Neuronal stem cell (in vitro differentiated cells): ENCODE measurements at regions not wholly inside any gene's neighbourhood (a gene's known extent, or its start where the extent isn't known, plus 50 kb on each side); places are given as distances from the start of the nearest gene placed in this dataset.

Source experiments
- DNase-seq: peaks from one replicate; pipeline ENCODE4 v3.0.0-alpha.2; 2013; ENCODE audit warnings: low spot score
- H2AFZ ChIP-seq: one replicate; pipeline ENCODE4 v1.6.1; 2013; ENCODE audit warnings: mild to moderate bottlenecking, low read length, inconsistent platforms
- H2AK5ac ChIP-seq: 2 replicates; pipeline ENCODE4 v1.6.1; 2013; ENCODE audit warnings: low read depth, mild to moderate bottlenecking, inconsistent platforms, low read length, moderate library complexity, mixed read lengths
- H2BK120ac ChIP-seq: 2 replicates; pipeline ENCODE4 v1.6.1; 2013; ENCODE audit warnings: low read depth, mild to moderate bottlenecking, inconsistent platforms, low read length, moderate library complexity, mixed read lengths
- H2BK12ac ChIP-seq: one replicate; pipeline ENCODE4 v1.6.1; 2013; ENCODE audit warnings: low read length, inconsistent platforms
- H2BK15ac ChIP-seq: 2 replicates; pipeline ENCODE4 v1.6.1; 2013; ENCODE audit warnings: mild to moderate bottlenecking, low read length, inconsistent platforms, mixed read lengths
- H2BK5ac ChIP-seq: one replicate; pipeline ENCODE4 v1.6.1; 2013; ENCODE audit warnings: inconsistent platforms, mild to moderate bottlenecking, low read length, moderate library complexity
- H3K14ac ChIP-seq: one replicate; pipeline ENCODE4 v1.6.1; 2013; ENCODE audit warnings: low read length, inconsistent platforms
- H3K18ac ChIP-seq: 2 replicates; pipeline ENCODE4 v1.6.1; 2013; ENCODE audit warnings: low read length, inconsistent platforms
- H3K23ac ChIP-seq: 2 replicates; pipeline ENCODE4 v1.6.1; 2013; ENCODE audit warnings: low read depth, mild to moderate bottlenecking, mixed read lengths, low read length, inconsistent platforms; ENCODE audit not compliant: poor library complexity
- H3K27ac ChIP-seq: replicated peaks from 3 replicates; pipeline ENCODE4 v1.5.1; 2013; ENCODE audit warnings: low read length, inconsistent platforms
- H3K27me3 ChIP-seq, 3 experiments: 2 replicates each; pipeline ENCODE4 v1.6.1; 2013; ENCODE audit warnings: low read length in 3 of 3, mild to moderate bottlenecking in 2 of 3, inconsistent platforms in 1 of 3, low read depth in 1 of 3, mixed read lengths in 1 of 3, moderate library complexity in 1 of 3; ENCODE audit not compliant: control insufficient read depth in 3 of 3, insufficient read depth in 3 of 3
- H3K36me3 ChIP-seq, 2 donors: replicated peaks in 1 of 2; 2 replicates each; pipeline ENCODE4 v1.6.1; 2013; ENCODE audit warnings: low read length in 2 of 2; ENCODE audit not compliant: control insufficient read depth in 2 of 2, insufficient read depth in 2 of 2
- H3K4ac ChIP-seq: 2 replicates; pipeline ENCODE4 v1.6.1; 2013; ENCODE audit warnings: inconsistent platforms, mild to moderate bottlenecking, low read length, moderate library complexity
- H3K4me1 ChIP-seq, 2 donors: 1 replicate in 1 of 2; 2 replicates in 1 of 2; pipeline ENCODE4 v1.6.1; 2013; ENCODE audit warnings: low read length in 2 of 2, low read depth in 1 of 2; ENCODE audit not compliant: control insufficient read depth in 2 of 2, insufficient read depth in 1 of 2
- H3K4me2 ChIP-seq: one replicate; pipeline ENCODE4 v1.6.1; 2013; ENCODE audit warnings: mild to moderate bottlenecking, low read length, inconsistent platforms; ENCODE audit not compliant: insufficient read depth, poor library complexity, severe bottlenecking
- H3K4me3 ChIP-seq, 2 donors: 2 replicates each; pipeline ENCODE4 v1.5.1; 2013; ENCODE audit warnings: low read length in 2 of 2, mild to moderate bottlenecking in 2 of 2, inconsistent platforms in 1 of 2, moderate library complexity in 1 of 2
- H3K79me1 ChIP-seq: one replicate; pipeline ENCODE4 v1.6.1; 2013; ENCODE audit warnings: low read depth, mild to moderate bottlenecking, inconsistent platforms, low read length, moderate library complexity
- H3K9ac ChIP-seq: one replicate; pipeline ENCODE4 v1.6.1; 2013; ENCODE audit warnings: mild to moderate bottlenecking, low read depth, low read length, inconsistent platforms; ENCODE audit not compliant: poor library complexity
- H3K9me3 ChIP-seq, 2 donors: replicated peaks in 1 of 2; 2 replicates each; pipeline versions ENCODE3 to v1.6.1; 2013; ENCODE audit warnings: low read length in 2 of 2, mild to moderate bottlenecking in 2 of 2, inconsistent platforms in 1 of 2, low read depth in 1 of 2, mixed read lengths in 1 of 2, moderate library complexity in 1 of 2; ENCODE audit not compliant: control insufficient read depth in 2 of 2, insufficient read depth in 1 of 2
- H4K8ac ChIP-seq: one replicate; pipeline ENCODE4 v1.6.1; 2013; ENCODE audit warnings: low read depth, mild to moderate bottlenecking, inconsistent platforms, low read length, moderate library complexity
- H4K91ac ChIP-seq: one replicate; pipeline ENCODE4 v1.6.1; 2013; ENCODE audit warnings: low read length, low read depth, mild to moderate bottlenecking, inconsistent platforms; ENCODE audit not compliant: poor library complexity
- WGBS, 2 donors: extraction: QIAGEN DNeasy Blood & Tissue Kit; methylation state at CpG; one replicate each; pipeline ENCODE4 v1.1.7; 2013; ENCODE audit warnings: missing lambda C conversion rate in 2 of 2, mixed read lengths in 1 of 2; ENCODE audit not compliant: insufficient read length in 2 of 2, insufficient replicate concordance in 1 of 2; ENCODE audit errors: extremely low coverage in 2 of 2; 5-methylcytosine and 5-hydroxymethylcytosine counted together

- Histone ChIP-seq H2BK12ac (peak overlapping the region; percentile 50), H3K36me3 (no peaks in the 10 kb centered on the region), H3K18ac (peak overlapping the region; percentile 44), H3K4ac (no peak overlapping the region), H3K4me1 (no peaks in the 10 kb centered on the region), H3K79me1 (no peaks in the 10 kb centered on the region), H2BK15ac (no peak overlapping the region), H2BK5ac (no peak overlapping the region), H2AK5ac (no peak overlapping the region), H2AFZ (no peak overlapping the region), H3K9ac (no peak overlapping the region), H2BK120ac (no peak overlapping the region), H3K27ac (no peak overlapping the region), H3K9me3 (no peaks in the 10 kb centered on the region), H3K4me3 (no peak overlapping the region), H3K14ac (no peak overlapping the region), H4K91ac (no peak overlapping the region), H4K8ac (no peak overlapping the region), H3K27me3 (peaks cover 0 to 7% (median 0%) of the 10 kb centered on the region in 3 experiments), H3K23ac (no peak overlapping the region), H3K4me2 (no peak overlapping the region)
- no CpG with 5 or more reads among the region's 7 CpGs for WGBS, 2 donors
- no peak for DNase-seq
Measured at GRCh38 chr2:121150126-121150525, 134.9 kb downstream of the TFCP2L1 start.

GRCh38 chr2:121150713-121151112 lies 134.3 kb downstream of the TFCP2L1 start:
- Histone ChIP-seq H4K91ac (no peak overlapping the region), H2BK5ac (no peak overlapping the region), H3K18ac (no peak overlapping the region), H4K8ac (no peak overlapping the region), H3K4me3 (no peak overlapping the region), H3K9ac (no peak overlapping the region), H3K27me3 (peaks cover 0 to 7% (median 0%) of the 10 kb centered on the region in 3 experiments), H2AFZ (no peak overlapping the region), H2BK15ac (no peak overlapping the region), H3K9me3 (no peaks in the 10 kb centered on the region), H3K23ac (no peak overlapping the region), H3K4me1 (no peaks in the 10 kb centered on the region), H3K36me3 (no peaks in the 10 kb centered on the region), H3K14ac (no peak overlapping the region), H2BK120ac (no peak overlapping the region), H3K4me2 (no peak overlapping the region), H2BK12ac (no peak overlapping the region), H3K79me1 (no peaks in the 10 kb centered on the region), H2AK5ac (no peak overlapping the region), H3K27ac (no peak overlapping the region), H3K4ac (no peak overlapping the region)
- no CpG with 5 or more reads among the region's 4 CpGs for WGBS, 2 donors
- no peak for DNase-seq

- Histone ChIP-seq H3K9ac (no peak overlapping the region), H3K14ac (no peak overlapping the region), H3K4me3 (no peak overlapping the region), H2BK15ac (no peak overlapping the region), H3K4me1 (no peaks in the 10 kb centered on the region), H2BK12ac (no peak overlapping the region), H3K4me2 (no peak overlapping the region), H4K8ac (no peak overlapping the region), H3K18ac (no peak overlapping the region), H3K36me3 (no peaks in the 10 kb centered on the region), H3K9me3 (peaks cover 0 to under 1% of the 10 kb centered on the region in 2 donors), H2AFZ (no peak overlapping the region), H2AK5ac (no peak overlapping the region), H3K79me1 (no peaks in the 10 kb centered on the region), H3K4ac (no peak overlapping the region), H2BK120ac (no peak overlapping the region), H3K27ac (no peak overlapping the region), H3K27me3 (peaks cover 0 to 7% (median 0%) of the 10 kb centered on the region in 3 experiments), H4K91ac (no peak overlapping the region), H3K23ac (no peak overlapping the region), H2BK5ac (no peak overlapping the region)
- no CpG with 5 or more reads among the region's 14 CpGs for WGBS, 2 donors
- DNase-seq = no peak
Measured at GRCh38 chr2:121151311-121152109, 133.5 kb downstream of the TFCP2L1 start.

GRCh38 chr2:121152861-121153260 lies 132.1 kb downstream of the TFCP2L1 start:
- Histone ChIP-seq H3K4me1 (no peaks in the 10 kb centered on the region), H3K36me3 (no peaks in the 10 kb centered on the region), H3K18ac (no peak overlapping the region), H3K9me3 (peaks cover 0 to 4% of the 10 kb centered on the region in 2 donors), H2AK5ac (no peak overlapping the region), H3K4me3 (no peak overlapping the region), H3K23ac (peak overlapping the region; percentile 90), H3K4me2 (no peak overlapping the region), H2BK120ac (no peak overlapping the region), H3K9ac (peak overlapping the region; percentile 53), H3K79me1 (no peaks in the 10 kb centered on the region), H4K91ac (no peak overlapping the region), H2BK12ac (peak overlapping the region; percentile 24), H3K27me3 (peaks cover 0 to 7% (median 0%) of the 10 kb centered on the region in 3 experiments), H2BK5ac (no peak overlapping the region), H2BK15ac (no peak overlapping the region), H3K14ac (no peak overlapping the region), H3K4ac (no peak overlapping the region), H2AFZ (no peak overlapping the region), H3K27ac (no peak overlapping the region), H4K8ac (no peak overlapping the region)
- WGBS, 2 donors = no CpG with 5 or more reads among the region's 7 CpGs
- no peak for DNase-seq
